Keratinocyte (primary cell): ENCODE measurements at regions not wholly inside any gene's neighbourhood (a gene's known extent, or its start where the extent isn't known, plus 50 kb on each side); places are given as distances from the start of the nearest gene placed in this dataset.

ENCODE experiments used
- DNase-seq: peaks from one replicate; pipeline ENCODE4 v3.0.0-alpha.2; 2011; ENCODE audit warnings: low read depth, missing footprints, low spot score
- FAIRE-seq: peaks from 2 replicates; lab custom pipeline; 2011; peaks lifted over from hg19 to GRCh38; lab: Jason Lieb, UNC
- H2AFZ ChIP-seq: 2 replicates; pipeline ENCODE4 v1.6.0; 2012; ENCODE audit warnings: low read length, control low read depth, inconsistent platforms; ENCODE audit not compliant: control insufficient read depth
- H3K27ac ChIP-seq: 2 replicates; pipeline ENCODE4 v1.5.1; 2011; ENCODE audit warnings: low read length; ENCODE audit not compliant: control insufficient read depth, insufficient read depth
- H3K27me3 ChIP-seq: 3 replicates; pipeline ENCODE4 v1.6.0; 2011; ENCODE audit warnings: low read length; ENCODE audit not compliant: control insufficient read depth, insufficient read depth; ENCODE audit errors: extremely low read depth
- H3K36me3 ChIP-seq, 2 experiments: 2 replicates in 1 of 2; 3 replicates in 1 of 2; pipeline ENCODE4 v1.5.1; 2011; ENCODE audit warnings: low read length in 2 of 2, mild to moderate bottlenecking in 1 of 2; ENCODE audit not compliant: control insufficient read depth in 2 of 2, insufficient read depth in 2 of 2; ENCODE audit errors: extremely low read depth in 1 of 2
- H3K4me1 ChIP-seq: 3 replicates; pipeline ENCODE4 v1.5.1; 2011; ENCODE audit warnings: low read length; ENCODE audit not compliant: control insufficient read depth, insufficient read depth; ENCODE audit errors: extremely low read depth
- H3K4me2 ChIP-seq: 3 replicates; pipeline ENCODE4 v1.6.0; 2011; ENCODE audit warnings: low read depth, low read length; ENCODE audit not compliant: control insufficient read depth, insufficient read depth; ENCODE audit errors: extremely low read depth
- H3K4me3 ChIP-seq, 3 experiments: fragments of 200-600 bp in 1 of 3; sonication (generic) in 1 of 3; 2 replicates in 2 of 3; 3 replicates in 1 of 3; pipeline ENCODE4 v1.5.1; 2011 to 2016; ENCODE audit warnings: low read length in 3 of 3, mild to moderate bottlenecking in 3 of 3, control low read depth in 2 of 3, inconsistent platforms in 1 of 3, low read depth in 1 of 3, mixed read lengths in 1 of 3, mixed run types in 1 of 3, moderate library complexity in 1 of 3; ENCODE audit not compliant: control insufficient read depth in 2 of 3, insufficient read depth in 2 of 3; ENCODE audit errors: extremely low read depth in 1 of 3
- H3K79me2 ChIP-seq: 2 replicates; pipeline ENCODE4 v1.6.0; 2012; ENCODE audit warnings: low read length; ENCODE audit not compliant: control insufficient read depth, insufficient read depth
- H3K9ac ChIP-seq: 3 replicates; pipeline ENCODE4 v1.6.0; 2011; ENCODE audit warnings: low read length; ENCODE audit not compliant: control insufficient read depth, insufficient read depth; ENCODE audit errors: extremely low read depth
- H3K9me1 ChIP-seq: 3 replicates; pipeline ENCODE4 v1.6.0; 2011; ENCODE audit warnings: low read length; ENCODE audit not compliant: control insufficient read depth, insufficient read depth; ENCODE audit errors: extremely low read depth
- H3K9me3 ChIP-seq: 2 replicates; pipeline ENCODE4 v1.5.1; 2012; ENCODE audit warnings: low read depth, low read length; ENCODE audit not compliant: control insufficient read depth
- H4K20me1 ChIP-seq: 3 replicates; pipeline ENCODE4 v1.6.0; 2011; ENCODE audit warnings: low read length; ENCODE audit not compliant: control insufficient read depth, insufficient read depth; ENCODE audit errors: extremely low read depth
- EZH2 ChIP-seq: IDR thresholded peaks from one replicate; pipeline ENCODE4 v1.6.1; 2012; ENCODE audit warnings: inconsistent platforms, mild to moderate bottlenecking, low read length, moderate library complexity
- dilution Hi-C: fragments of 300-500 bp; cut with MboI; formaldehyde crosslinking; loops from one replicate; pipeline ENCODE4 v1.7.0; 2020; ENCODE audit warnings: low sequenced_read_pairs; ENCODE audit not compliant: extremely low pct_ligation_motif_present
- TF ChIP-seq, protein P1 (sequence below), 3 experiments: IDR thresholded peaks in 1 of 3; conservative IDR thresholded peaks in 1 of 3; optimal IDR thresholded peaks in 1 of 3; 2 replicates in 2 of 3; 3 replicates in 1 of 3; pipeline versions ENCODE3 to v1.5.1; 2011; ENCODE audit warnings: low read length in 3 of 3, mild to moderate bottlenecking in 3 of 3, moderate library complexity in 2 of 3, control low read depth in 1 of 3, inconsistent platforms in 1 of 3; ENCODE audit not compliant: insufficient read depth in 2 of 3; ENCODE audit errors: extremely low read depth in 1 of 3

DNA sequence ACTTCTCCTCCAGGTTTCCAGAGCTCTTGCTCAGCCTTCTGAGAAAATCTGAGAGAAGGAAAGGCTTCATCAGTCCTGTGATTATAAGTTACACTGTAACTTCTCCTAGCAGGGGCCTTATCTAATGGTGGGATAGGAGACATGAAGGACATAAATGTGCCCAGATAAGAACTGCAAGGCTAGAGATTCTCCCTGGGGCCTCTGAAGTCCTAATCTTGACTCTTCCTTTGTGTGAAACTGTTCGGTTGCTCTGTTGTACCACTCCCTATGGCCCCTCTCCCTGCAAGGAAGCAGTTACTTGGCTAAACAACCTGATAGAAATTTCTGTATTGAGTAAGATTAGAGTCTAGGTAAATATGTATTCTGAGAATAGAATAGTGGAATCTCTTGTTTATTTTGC lies 780.9 kb downstream of the ETS1 start:
- FAIRE-seq (no peak), DNase-seq (no peak)
- H3K36me3 ChIP-seq: no peaks in the 10 kb centered on the region
- no peaks in the 10 kb centered on the region for H3K79me2 ChIP-seq
- H3K4me3 ChIP-seq: no peak overlapping the region
- H3K27me3 ChIP-seq: no peaks in the 10 kb centered on the region
- H2AFZ ChIP-seq: no peak overlapping the region
- no peaks in the 10 kb centered on the region for H3K9me1 ChIP-seq
- no peaks in the 10 kb centered on the region for H4K20me1 ChIP-seq
- no peak overlapping the region for H3K27ac ChIP-seq
- H3K9me3 ChIP-seq: no peaks in the 10 kb centered on the region
- no peaks in the 10 kb centered on the region for H3K4me1 ChIP-seq
- no peak overlapping the region for H3K4me2 ChIP-seq
- dilution Hi-C loops: no loop called here
- TF ChIP-seq, protein P1, sequence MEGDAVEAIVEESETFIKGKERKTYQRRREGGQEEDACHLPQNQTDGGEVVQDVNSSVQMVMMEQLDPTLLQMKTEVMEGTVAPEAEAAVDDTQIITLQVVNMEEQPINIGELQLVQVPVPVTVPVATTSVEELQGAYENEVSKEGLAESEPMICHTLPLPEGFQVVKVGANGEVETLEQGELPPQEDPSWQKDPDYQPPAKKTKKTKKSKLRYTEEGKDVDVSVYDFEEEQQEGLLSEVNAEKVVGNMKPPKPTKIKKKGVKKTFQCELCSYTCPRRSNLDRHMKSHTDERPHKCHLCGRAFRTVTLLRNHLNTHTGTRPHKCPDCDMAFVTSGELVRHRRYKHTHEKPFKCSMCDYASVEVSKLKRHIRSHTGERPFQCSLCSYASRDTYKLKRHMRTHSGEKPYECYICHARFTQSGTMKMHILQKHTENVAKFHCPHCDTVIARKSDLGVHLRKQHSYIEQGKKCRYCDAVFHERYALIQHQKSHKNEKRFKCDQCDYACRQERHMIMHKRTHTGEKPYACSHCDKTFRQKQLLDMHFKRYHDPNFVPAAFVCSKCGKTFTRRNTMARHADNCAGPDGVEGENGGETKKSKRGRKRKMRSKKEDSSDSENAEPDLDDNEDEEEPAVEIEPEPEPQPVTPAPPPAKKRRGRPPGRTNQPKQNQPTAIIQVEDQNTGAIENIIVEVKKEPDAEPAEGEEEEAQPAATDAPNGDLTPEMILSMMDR (optimal IDR thresholded peaks at IDR 0.05 in 1 of 3, IDR thresholded peaks at IDR 0.05 in 1 of 3, conservative IDR thresholded peaks at IDR 0.05 in 1 of 3; ENCODE audit: extremely low read depth in 1 of 3, insufficient read depth in 2 of 3, low read length in 3 of 3): no peak
- TF ChIP-seq EZH2: no peak
- no peak overlapping the region for H3K9ac ChIP-seq

DNA sequence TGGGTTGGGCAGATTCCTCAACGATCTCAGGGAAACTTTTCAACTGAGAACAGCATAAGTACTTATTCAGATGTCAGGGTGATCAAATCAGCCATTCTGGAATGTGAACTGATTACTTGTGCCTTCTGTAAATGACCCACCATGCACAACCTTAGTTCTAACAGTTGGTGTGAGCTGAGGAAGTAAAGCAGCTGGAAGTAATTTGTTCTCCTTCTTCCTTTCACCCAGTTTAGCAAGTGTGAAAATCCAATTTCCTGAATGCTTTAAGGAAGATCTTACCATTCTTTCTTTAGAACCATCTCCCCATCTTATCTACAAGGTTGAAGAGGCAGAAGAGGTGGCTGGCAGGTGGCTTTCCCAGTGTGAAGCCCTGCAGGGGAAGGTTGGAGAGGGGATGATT lies 781.6 kb downstream of the ETS1 start:
- no peak for FAIRE-seq

More for the DNA sequence above, 781.6 kb downstream of the ETS1 start:
- Histone ChIP-seq H3K27me3 (no peaks in the 10 kb centered on the region), H3K36me3 (no peaks in the 10 kb centered on the region), H3K4me1 (no peaks in the 10 kb centered on the region), H4K20me1 (no peaks in the 10 kb centered on the region), H3K79me2 (no peaks in the 10 kb centered on the region), H3K4me3 (no peak overlapping the region), H3K9me1 (no peaks in the 10 kb centered on the region), H3K9me3 (no peaks in the 10 kb centered on the region), H3K27ac (no peak overlapping the region), H3K4me2 (no peak overlapping the region), H3K9ac (no peak overlapping the region), H2AFZ (no peak overlapping the region)
- no peak for DNase-seq
- no peak for TF ChIP-seq EZH2
- TF ChIP-seq, protein P1 (optimal IDR thresholded peaks at IDR 0.05 in 1 of 3, IDR thresholded peaks at IDR 0.05 in 1 of 3, conservative IDR thresholded peaks at IDR 0.05 in 1 of 3; ENCODE audit: extremely low read depth in 1 of 3, insufficient read depth in 2 of 3, low read length in 3 of 3): no peak
- dilution Hi-C loops: no loop called here
